ENCODE measurements at regions not wholly inside any gene's neighbourhood (a gene's known extent, or its start where the extent isn't known, plus 50 kb on each side); places are given as distances from the start of the nearest gene placed in this dataset.

- peak; percentile 15 for DNase-seq
Observed at GRCh38 chr15:81575436-81576123, 201.6 kb upstream of the TMC3 start.

- DNase-seq: no peak
Observed at GRCh38 chr15:81573098-81573746, 199.2 kb upstream of the TMC3 start.

- DNase-seq: no peak
Observed at GRCh38 chr15:81572190-81572589, 198.2 kb upstream of the TMC3 start.

GRCh38 chr15:81569286-81570080 is 195.5 kb upstream of the TMC3 start:
- no peak for DNase-seq

GRCh38 chr15:81567924-81568323 is 193.9 kb upstream of the TMC3 start:
- DNase-seq: no peak

GRCh38 chr15:81562986-81563385 is 189.0 kb upstream of the TMC3 start:
- DNase-seq: no peak

GRCh38 chr15:81560405-81560804 is 186.4 kb upstream of the TMC3 start:
- DNase-seq: no peak

GRCh38 chr15:81558056-81558455 is 184.0 kb upstream of the TMC3 start:
- no peak for DNase-seq

- no peak for DNase-seq
Observed at GRCh38 chr15:81555346-81555745, 181.3 kb upstream of the TMC3 start.

GRCh38 chr15:81548365-81549130 is 174.5 kb upstream of the TMC3 start:
- no peak for DNase-seq

GRCh38 chr15:81547521-81548132 is 173.6 kb upstream of the TMC3 start:
- no peak for DNase-seq

- no peak for DNase-seq
Observed at GRCh38 chr15:81544385-81544784, 170.4 kb upstream of the TMC3 start.

GRCh38 chr15:81540909-81541308 is 166.9 kb upstream of the TMC3 start:
- no peak for DNase-seq

GRCh38 chr15:81536356-81536755 is 162.3 kb upstream of the TMC3 start:
- DNase-seq: no peak

GRCh38 chr15:81534124-81534523 is 160.1 kb upstream of the TMC3 start:
- no peak for DNase-seq

- no peak for DNase-seq
Observed at GRCh38 chr15:81532001-81532400, 158.0 kb upstream of the TMC3 start.

GRCh38 chr15:81531109-81531592 is 157.1 kb upstream of the TMC3 start:
- no peak for DNase-seq

GRCh38 chr15:81530271-81530691 is 156.3 kb upstream of the TMC3 start:
- no peak for DNase-seq

- no peak for DNase-seq
Observed at GRCh38 chr15:81529481-81529880, 155.5 kb upstream of the TMC3 start.

- DNase-seq: no peak
Observed at GRCh38 chr15:81526029-81526428, 152.0 kb upstream of the TMC3 start.

- no peak for DNase-seq
Observed at GRCh38 chr15:81524496-81524895, 150.5 kb upstream of the TMC3 start.

GRCh38 chr15:81523867-81524266 is 149.9 kb upstream of the TMC3 start:
- no peak for DNase-seq
